Astrocyte of the spinal cord (primary cell): ENCODE measurements at regions not wholly inside any gene's neighbourhood (a gene's known extent, or its start where the extent isn't known, plus 50 kb on each side); places are given as distances from the start of the nearest gene placed in this dataset.

Experiments used
- DNase-seq: peaks from one replicate; pipeline ENCODE4 v3.0.0; 2011; ENCODE audit warnings: low read depth, low spot score
- H3K4me3 ChIP-seq: 2 replicates; pipeline ENCODE4 v1.5.1; 2011; ENCODE audit warnings: low read depth, mild to moderate bottlenecking, low read length, moderate library complexity
- in situ Hi-C: cut with HindIII; loops from 2 replicates; pipeline ENCODE4 v1.10.0; 2017; ENCODE audit warnings: low sequenced_read_pairs
- TF ChIP-seq, protein P1 (sequence below): IDR thresholded peaks from 2 replicates; pipeline ENCODE4 v1.5.1; 2012; ENCODE audit warnings: low read depth, mild to moderate bottlenecking, low read length, inconsistent platforms

DNA sequence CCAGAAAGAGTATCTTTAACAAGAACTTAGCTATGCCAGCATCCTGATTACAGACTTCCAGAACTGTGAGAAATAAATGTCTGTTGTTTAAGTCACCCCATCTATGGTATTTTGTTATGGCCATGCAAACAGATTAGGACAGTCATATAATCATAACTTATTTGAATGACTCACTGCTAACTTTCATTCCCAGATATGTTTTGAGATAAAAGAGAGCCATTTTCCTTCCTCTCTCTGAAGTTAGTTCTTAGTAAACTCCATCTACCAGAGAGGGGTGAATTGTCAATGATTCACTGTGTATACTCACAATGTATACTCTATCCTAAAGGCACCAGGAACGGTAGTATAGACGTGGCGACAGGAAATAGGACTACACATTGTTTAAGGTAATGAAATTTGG lies 179.4 kb upstream of the DPH6 start:
- no peak overlapping the region for H3K4me3 ChIP-seq
- in situ Hi-C loops: no loop called here
- TF ChIP-seq, protein P1, sequence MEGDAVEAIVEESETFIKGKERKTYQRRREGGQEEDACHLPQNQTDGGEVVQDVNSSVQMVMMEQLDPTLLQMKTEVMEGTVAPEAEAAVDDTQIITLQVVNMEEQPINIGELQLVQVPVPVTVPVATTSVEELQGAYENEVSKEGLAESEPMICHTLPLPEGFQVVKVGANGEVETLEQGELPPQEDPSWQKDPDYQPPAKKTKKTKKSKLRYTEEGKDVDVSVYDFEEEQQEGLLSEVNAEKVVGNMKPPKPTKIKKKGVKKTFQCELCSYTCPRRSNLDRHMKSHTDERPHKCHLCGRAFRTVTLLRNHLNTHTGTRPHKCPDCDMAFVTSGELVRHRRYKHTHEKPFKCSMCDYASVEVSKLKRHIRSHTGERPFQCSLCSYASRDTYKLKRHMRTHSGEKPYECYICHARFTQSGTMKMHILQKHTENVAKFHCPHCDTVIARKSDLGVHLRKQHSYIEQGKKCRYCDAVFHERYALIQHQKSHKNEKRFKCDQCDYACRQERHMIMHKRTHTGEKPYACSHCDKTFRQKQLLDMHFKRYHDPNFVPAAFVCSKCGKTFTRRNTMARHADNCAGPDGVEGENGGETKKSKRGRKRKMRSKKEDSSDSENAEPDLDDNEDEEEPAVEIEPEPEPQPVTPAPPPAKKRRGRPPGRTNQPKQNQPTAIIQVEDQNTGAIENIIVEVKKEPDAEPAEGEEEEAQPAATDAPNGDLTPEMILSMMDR: no peak
- DNase-seq: no peak

DNA sequence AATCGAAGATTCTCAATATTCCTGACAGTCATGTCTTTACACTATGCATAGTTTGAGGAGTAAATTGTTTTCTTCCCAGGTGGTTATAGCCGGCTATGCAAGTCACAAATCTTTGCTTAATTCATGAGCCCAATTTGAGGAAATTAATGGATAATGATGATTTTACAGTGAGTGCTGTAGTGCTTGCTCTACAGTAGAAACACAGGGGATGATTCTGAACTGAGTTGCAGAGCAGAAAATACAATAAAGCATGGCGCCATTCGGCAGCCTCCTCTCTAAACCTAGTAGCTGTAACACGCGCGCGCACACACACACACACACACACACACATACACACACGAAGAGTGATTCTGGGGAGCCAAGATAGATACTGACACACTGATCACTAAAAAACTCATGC lies 181.7 kb upstream of the DPH6 start:
- no peak for DNase-seq
- H3K4me3 ChIP-seq: no peak overlapping the region
- in situ Hi-C loops: no loop called here
- TF ChIP-seq, protein P1: no peak

DNA sequence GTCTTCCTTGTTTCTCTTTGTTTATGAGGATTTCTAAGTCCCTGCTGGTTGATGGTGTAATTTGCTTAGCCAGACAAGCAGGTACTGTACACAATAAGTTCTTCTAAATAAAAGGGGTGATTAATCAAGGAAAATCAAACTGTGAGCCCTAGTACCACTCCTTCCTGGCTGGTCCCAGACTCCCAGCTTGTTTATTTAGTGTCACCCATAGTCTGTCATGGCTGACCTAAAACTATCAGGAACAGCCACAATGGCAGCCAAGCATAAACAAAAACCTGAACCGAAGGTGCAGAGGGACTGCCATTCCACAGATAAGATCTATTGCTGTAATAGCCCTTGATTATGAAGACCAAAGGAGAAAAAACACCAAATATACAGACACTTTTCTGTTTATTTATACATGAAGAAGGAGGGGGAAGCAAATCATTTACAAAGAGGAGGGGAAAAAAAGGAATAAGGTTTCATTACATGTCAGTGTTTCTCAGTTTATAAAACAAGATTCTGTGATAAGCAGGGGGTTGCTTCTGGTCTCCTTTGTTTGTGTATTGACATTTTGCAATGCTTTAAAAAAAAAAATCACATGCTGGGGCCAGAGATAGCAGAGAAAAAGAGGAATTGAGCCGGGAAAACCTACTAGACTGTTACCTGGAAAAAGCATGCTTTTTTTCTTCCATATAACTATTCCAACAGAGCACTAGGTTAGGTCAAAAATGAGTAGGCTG lies 182.4 kb upstream of the DPH6 start:
- no peak overlapping the region for H3K4me3 ChIP-seq
- in situ Hi-C loops: no loop called here
- TF ChIP-seq, protein P1: no peak
- no peak for DNase-seq

DNA sequence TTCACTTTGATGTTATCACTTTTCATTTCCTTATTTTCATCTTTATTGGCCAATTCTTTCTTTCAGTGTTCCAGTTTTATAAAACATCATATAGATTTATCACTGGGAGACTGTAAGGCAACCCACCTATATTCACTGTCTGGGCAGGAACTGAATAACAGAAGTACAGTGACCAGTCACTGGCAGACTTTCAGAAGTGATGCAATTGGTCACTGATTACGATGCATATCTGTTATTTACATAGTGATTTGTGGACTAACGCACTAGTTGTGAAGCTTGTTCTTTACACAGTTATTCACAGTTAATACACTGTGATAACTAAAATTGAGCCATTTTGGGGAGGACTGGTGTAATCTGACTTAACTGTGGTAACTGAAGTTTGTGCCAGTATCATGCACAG lies 190.2 kb upstream of the DPH6 start:
- DNase-seq: no peak
- in situ Hi-C loops: no loop called here
- TF ChIP-seq, protein P1: no peak
- H3K4me3 ChIP-seq: no peak overlapping the region

DNA sequence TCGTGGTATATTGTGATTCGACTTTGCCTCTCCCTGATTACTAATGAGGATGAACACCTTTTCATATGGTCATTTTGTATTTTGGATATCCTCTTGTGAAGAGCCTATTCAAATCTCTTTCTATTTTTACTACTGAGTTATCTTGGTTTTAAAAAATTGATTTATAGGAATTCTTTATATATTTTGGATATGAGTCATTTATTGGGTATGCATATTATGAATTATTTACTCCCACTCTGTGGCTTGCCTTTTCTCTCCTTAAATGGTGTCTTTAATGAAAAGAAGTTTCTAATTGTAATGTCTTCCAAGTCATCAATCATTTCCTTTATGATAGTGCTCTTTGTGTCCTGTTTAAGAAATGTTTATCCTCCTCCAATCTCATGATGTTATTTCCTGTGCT lies 191.5 kb upstream of the DPH6 start:
- in situ Hi-C loops: no loop called here
- DNase-seq: no peak
- H3K4me3 ChIP-seq: no peak overlapping the region
- TF ChIP-seq, protein P1: no peak

DNA sequence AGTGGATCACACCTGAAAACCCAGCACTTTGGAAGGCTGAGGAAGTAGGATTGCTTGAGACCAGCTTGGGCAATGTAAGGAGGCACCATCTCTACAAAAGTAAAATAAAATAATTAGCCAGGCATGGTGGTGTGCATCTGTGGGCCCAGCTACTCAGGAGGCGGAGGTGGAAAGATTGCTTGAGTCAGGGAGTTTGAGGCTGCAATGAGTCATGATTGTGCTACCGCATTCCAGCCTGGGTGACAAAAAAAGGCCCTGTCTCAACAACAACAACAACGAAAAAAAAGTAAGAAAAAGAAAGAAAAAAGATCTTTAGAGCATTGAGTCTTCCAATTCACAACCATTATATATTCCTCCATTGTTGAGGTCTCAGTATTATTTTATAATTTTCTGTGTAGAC lies 192.4 kb upstream of the DPH6 start:
- TF ChIP-seq, protein P1: no peak
- no peak overlapping the region for H3K4me3 ChIP-seq
- in situ Hi-C loops: no loop called here
- DNase-seq: peak; percentile 66
